GM10248 (cell line): ENCODE measurements at regions not wholly inside any gene's neighbourhood (a gene's known extent, or its start where the extent isn't known, plus 50 kb on each side); places are given as distances from the start of the nearest gene placed in this dataset.

Experiments used
- CTCF ChIA-PET: fragments of 300-600 bp; sonication (Branson Sonifier 250); formaldehyde crosslinking; extraction: SDS; loops from one replicate; lab custom pipeline; 2021; ENCODE audit warnings: antibody characterized with exemption; lab: Yijun Ruan, JAX
- POLR2A ChIA-PET: fragments of 350-650 bp; sonication (Branson Sonifier 250); formaldehyde crosslinking; extraction: SDS; loops from one replicate; lab custom pipeline; 2020; ENCODE audit warnings: antibody characterized with exemption; lab: Yijun Ruan, JAX
- DNase-seq: peaks from one replicate; pipeline ENCODE4 v3.0.0; 2012; ENCODE audit errors: extremely low spot score
- CTCF ChIP-seq: IDR thresholded peaks from 2 replicates; pipeline ENCODE4 v1.5.1; 2012; ENCODE audit warnings: mild to moderate bottlenecking, low read depth; ENCODE audit errors: extremely low read depth, missing control alignments, control extremely low read depth

DNA sequence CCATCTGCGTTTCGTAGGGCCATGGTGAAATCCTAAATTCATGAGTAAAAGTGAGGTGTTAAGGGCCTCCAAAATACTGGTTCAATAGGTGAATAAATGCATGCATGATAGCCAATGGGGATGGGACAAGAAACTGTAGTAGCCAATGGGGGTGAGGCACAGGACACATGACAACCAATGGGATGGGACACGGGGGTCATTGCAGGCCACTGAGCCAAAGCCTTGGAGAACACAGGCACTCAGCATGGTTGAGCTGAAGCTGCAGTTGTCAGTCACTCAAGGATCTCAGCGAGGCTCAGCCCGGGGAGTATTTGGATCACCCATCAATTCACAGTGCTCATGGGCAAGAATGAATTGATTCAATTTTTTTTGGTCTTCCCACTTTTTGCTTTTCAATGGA, 156.5 kb downstream of the ACTR3 start:
- CTCF ChIA-PET, result no interaction called here
- no peak for TF ChIP-seq CTCF
- DNase-seq, result no peak
- POLR2A ChIA-PET, result no interaction called here

GRCh38 chr2:114046866-114047435, 157.1 kb downstream of the ACTR3 start:
- ChIA-PET POLR2A (no interaction called here), CTCF (no interaction called here)
- DNase-seq, result no peak
- TF ChIP-seq CTCF, result no peak

- ChIA-PET CTCF (no interaction called here), POLR2A (no interaction called here)
- no peak for DNase-seq
- TF ChIP-seq CTCF, result no peak
These were observed 159.4 kb downstream of the ACTR3 start for GRCh38 chr2:114049280-114049679.

- POLR2A ChIA-PET, result no interaction called here
- TF ChIP-seq CTCF, result no peak
- CTCF ChIA-PET, result no interaction called here
- DNase-seq, result no peak
These were observed 159.9 kb downstream of the ACTR3 start for GRCh38 chr2:114049826-114050225.

DNA sequence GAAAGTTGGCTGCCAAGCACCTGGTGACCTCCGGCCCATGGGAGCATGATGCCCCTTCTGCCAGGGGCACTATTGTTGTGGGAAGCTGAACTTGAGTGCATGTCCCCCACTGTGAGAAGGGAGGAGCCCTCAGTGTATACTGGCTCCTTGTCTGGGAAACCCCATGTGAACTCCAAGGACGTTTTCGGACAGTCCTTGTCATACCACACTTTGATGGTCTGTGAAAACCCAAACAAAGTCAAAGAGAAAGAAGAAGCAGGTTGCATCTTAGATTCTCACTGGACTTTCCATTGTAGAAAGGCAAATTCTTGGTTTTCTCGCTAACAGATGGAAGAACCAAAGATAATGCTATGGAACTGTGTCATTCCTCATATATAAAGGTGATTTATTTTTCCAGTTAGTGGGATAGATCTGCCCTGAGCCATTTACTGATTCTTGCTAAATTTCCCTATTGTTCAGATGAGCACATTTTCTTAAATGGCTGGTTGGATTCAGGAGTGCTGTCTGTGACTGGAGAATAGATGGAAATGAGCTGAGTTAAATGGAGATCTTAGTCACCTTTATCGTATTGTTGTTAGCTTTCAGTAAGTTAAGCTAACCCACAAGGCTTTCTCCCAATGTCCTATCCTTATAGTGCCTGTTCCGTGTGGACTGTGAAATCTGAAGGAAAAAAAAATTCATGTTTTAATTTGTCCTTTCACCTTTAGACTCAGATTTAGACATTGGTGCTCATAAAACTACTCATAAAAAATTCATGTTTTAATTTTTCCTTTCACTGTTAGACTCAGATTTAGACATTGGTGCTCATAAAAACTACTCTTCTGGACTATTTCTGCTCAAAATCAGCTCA, 166.6 kb downstream of the ACTR3 start:
- DNase-seq, result peak; percentile 18
- no peak for TF ChIP-seq CTCF
- ChIA-PET POLR2A (no interaction called here), CTCF (no interaction called here)

- no peak for TF ChIP-seq CTCF
- ChIA-PET POLR2A (no interaction called here), CTCF (no interaction called here)
- DNase-seq, result no peak
These were observed 167.7 kb downstream of the ACTR3 start for GRCh38 chr2:114057638-114058037.
